ENCODE measurements at regions not wholly inside any gene's neighbourhood (a gene's known extent, or its start where the extent isn't known, plus 50 kb on each side); places are given as distances from the start of the nearest gene placed in this dataset.
"Not testable (repeated sequence)": the region's sequence is repeated elsewhere in the genome, so short reads cannot be mapped to it uniquely, and the experiment has no call there.

GRCh38 chr11:130677486-130678153 is 229.2 kb downstream of the ADAMTS15 start:
- Mint-ChIP-seq H3K9me3 (peaks cover 19 to 30% (median 21%) of the 10 kb centered on the region in 5 donors), H3K4me1 (no peaks in the 10 kb centered on the region), H3K27me3 (peaks cover 0 to 16% of the 10 kb centered on the region in 2 donors), H3K4me3 (no peak overlapping the region), H3K36me3 (no peaks in the 10 kb centered on the region), H3K27ac (no peak overlapping the region)
- DNase-seq = no peak
- ChIA-PET CTCF (no interaction called here), POLR2A (no interaction called here)
- H3K4me3 ChIP-seq (ENCODE audit: low read length) = no peak overlapping the region
- H3K27ac ChIP-seq (ENCODE audit: low read depth, low read length) = no peak overlapping the region
- H3K4me1 ChIP-seq (ENCODE audit: insufficient read depth, low read length) = no peaks in the 10 kb centered on the region
- H3K9me3 ChIP-seq (ENCODE audit: low read length) = no peaks in the 10 kb centered on the region
- H3K27me3 ChIP-seq (ENCODE audit: insufficient read depth, low read length, poor library complexity, severe bottlenecking) = no peaks in the 10 kb centered on the region
- no peaks in the 10 kb centered on the region for H3K36me3 ChIP-seq (ENCODE audit: insufficient read depth, low read length)

DNA sequence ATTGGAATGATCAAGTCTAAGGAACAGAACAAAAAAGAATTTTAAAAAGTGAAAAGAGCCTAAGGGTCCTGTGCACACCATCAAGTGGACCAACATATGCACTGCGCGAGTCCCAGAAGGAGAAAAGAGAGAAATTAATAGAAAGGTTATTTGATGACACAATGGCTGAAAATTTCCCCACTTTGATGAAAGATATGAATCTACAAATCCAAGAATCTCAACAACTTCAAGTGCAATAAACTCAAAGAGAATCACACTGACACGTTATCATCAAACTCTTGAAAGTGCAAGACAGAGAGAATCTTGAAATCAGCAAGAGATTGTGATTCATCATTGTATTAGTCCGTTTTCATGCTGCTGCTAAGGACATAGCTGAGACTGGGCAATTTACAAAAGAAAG is 230.8 kb downstream of the ADAMTS15 start:
- no peak for DNase-seq
- H3K4me1 Mint-ChIP-seq = no peaks in the 10 kb centered on the region
- H3K9me3 ChIP-seq (ENCODE audit: low read length) = no peaks in the 10 kb centered on the region
- no peak overlapping the region for H3K4me3 Mint-ChIP-seq
- H3K27me3 ChIP-seq (ENCODE audit: insufficient read depth, low read length, poor library complexity, severe bottlenecking) = no peaks in the 10 kb centered on the region
- ChIA-PET CTCF (no interaction called here), POLR2A (no interaction called here)
- no peaks in the 10 kb centered on the region for H3K36me3 Mint-ChIP-seq
- peaks cover 21 to 30% (median 23%) of the 10 kb centered on the region in 5 donors for H3K9me3 Mint-ChIP-seq
- no peak overlapping the region for H3K4me3 ChIP-seq (ENCODE audit: low read length)
- no peaks in the 10 kb centered on the region for H3K4me1 ChIP-seq (ENCODE audit: insufficient read depth, low read length)
- H3K27me3 Mint-ChIP-seq = peaks cover 2 to 13% of the 10 kb centered on the region in 2 donors
- no peak overlapping the region for H3K27ac Mint-ChIP-seq
- H3K27ac ChIP-seq (ENCODE audit: low read depth, low read length) = no peak overlapping the region
- no peaks in the 10 kb centered on the region for H3K36me3 ChIP-seq (ENCODE audit: insufficient read depth, low read length)

DNA sequence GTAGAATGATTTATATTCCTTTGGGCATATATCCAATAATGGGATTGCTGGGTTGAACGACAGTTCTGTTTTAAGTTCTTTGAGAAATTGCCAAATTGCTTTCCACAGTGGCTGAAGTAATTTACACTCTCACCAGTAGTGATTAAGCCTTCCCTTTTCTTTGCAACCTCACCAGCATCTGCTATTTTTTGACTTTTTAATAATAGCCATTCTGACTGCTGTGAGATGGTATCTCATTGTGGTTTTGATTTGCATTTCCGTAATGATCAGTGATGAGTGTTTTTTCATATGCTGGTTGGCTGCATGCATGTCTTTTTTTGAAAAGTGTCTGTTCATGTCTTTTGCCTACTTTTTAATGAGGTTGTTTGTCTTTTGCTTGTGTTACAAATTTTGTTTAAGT is 233.8 kb downstream of the SNX19 start:
- POLR2A ChIA-PET, H3K4me1 Mint-ChIP-seq, H3K27me3 Mint-ChIP-seq: not testable (repeated sequence)

DNA sequence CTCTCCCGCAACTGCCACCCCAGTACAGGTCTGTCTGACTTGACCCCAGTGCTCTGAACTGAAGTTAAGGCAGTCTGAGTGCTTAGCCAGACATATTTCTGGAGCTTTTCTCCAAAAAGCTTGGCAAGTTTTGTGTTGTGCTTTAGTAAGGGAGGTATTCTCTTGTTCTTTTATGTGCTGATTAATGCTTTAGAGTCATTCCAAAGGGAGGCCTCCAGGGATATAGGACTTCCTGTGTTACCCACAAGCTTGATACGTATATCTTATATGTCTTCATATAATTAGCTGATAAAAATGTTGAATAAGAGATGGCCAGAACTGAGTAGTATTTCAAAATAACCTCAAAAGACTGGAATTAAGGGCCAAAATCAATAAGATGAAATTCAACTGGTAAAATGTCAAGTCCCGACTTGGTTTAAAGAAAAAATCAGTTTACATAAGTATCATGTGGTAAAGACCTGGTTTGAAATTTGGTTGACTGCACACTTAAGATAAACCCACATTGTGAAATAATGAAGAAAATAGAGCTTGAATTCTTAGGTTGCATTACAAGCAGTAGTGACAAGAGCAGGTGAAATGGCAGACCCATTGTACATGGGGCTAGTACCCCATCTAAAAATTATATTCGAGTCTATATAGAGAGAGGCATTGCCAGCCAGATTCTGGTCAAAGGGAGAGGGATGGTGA is 226.9 kb downstream of the SNX19 start:
- POLR2A ChIA-PET = no interaction called here
- no peaks in the 10 kb centered on the region for H3K4me1 Mint-ChIP-seq
- no peak overlapping the region for H3K4me3 Mint-ChIP-seq
- H3K27me3 Mint-ChIP-seq = peaks cover 4 to 6% of the 10 kb centered on the region in 2 donors
- H3K36me3 Mint-ChIP-seq = no peaks in the 10 kb centered on the region
- Histone ChIP-seq H3K36me3 (ENCODE audit: insufficient read depth, low read length) (no peaks in the 10 kb centered on the region), H3K4me3 (ENCODE audit: low read length) (no peak overlapping the region), H3K9me3 (ENCODE audit: low read length) (no peaks in the 10 kb centered on the region), H3K27ac (ENCODE audit: low read depth, low read length) (no peak overlapping the region), H3K4me1 (ENCODE audit: insufficient read depth, low read length) (no peaks in the 10 kb centered on the region), H3K27me3 (ENCODE audit: insufficient read depth, low read length, poor library complexity, severe bottlenecking) (no peaks in the 10 kb centered on the region)
- CTCF ChIA-PET = no interaction called here
- no peak for DNase-seq
- no peak overlapping the region for H3K27ac Mint-ChIP-seq
- peaks cover 0 to 3% (median 0%) of the 10 kb centered on the region in 5 donors for H3K9me3 Mint-ChIP-seq

More for the DNA sequence above, 233.8 kb downstream of the SNX19 start:
- DNase-seq; H3K36me3 Mint-ChIP-seq; H3K27ac Mint-ChIP-seq; H3K4me1 ChIP-seq (ENCODE audit: insufficient read depth, low read length); H3K27me3 ChIP-seq (ENCODE audit: insufficient read depth, low read length, poor library complexity, severe bottlenecking); CTCF ChIA-PET; H3K4me3 ChIP-seq (ENCODE audit: low read length); H3K9me3 ChIP-seq (ENCODE audit: low read length); H3K27ac ChIP-seq (ENCODE audit: low read depth, low read length); H3K4me3 Mint-ChIP-seq; H3K36me3 ChIP-seq (ENCODE audit: insufficient read depth, low read length): not testable (repeated sequence)
- peaks cover 21 to 30% (median 23%) of the 10 kb centered on the region in 5 donors for H3K9me3 Mint-ChIP-seq

DNA sequence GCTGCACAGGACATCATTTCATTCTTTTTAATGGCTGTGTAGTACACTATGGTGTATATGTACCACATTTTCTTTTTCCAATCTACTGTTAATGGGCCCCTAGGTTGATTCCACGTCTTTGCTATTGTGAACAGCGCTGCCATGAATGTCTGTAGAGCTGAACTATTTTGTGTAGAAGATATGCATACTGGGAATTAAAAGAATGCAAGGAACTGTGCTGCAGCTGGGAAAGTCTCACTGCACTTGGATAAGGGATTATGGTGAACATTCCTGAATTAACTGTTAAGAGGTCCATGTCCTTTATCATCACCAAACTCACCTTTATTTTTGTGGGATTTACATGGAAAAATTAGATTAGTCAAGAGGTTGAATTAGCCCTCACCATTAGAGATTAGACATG is 224.7 kb downstream of the SNX19 start:
- H3K36me3 Mint-ChIP-seq = no peaks in the 10 kb centered on the region
- POLR2A ChIA-PET = no interaction called here

GRCh38 chr11:130692220-130692619 is 224.1 kb downstream of the SNX19 start:
- Histone ChIP-seq H3K4me3 (ENCODE audit: low read length) (no peak overlapping the region), H3K4me1 (ENCODE audit: insufficient read depth, low read length) (no peaks in the 10 kb centered on the region), H3K9me3 (ENCODE audit: low read length) (no peaks in the 10 kb centered on the region), H3K36me3 (ENCODE audit: insufficient read depth, low read length) (no peaks in the 10 kb centered on the region), H3K27ac (ENCODE audit: low read depth, low read length) (no peak overlapping the region), H3K27me3 (ENCODE audit: insufficient read depth, low read length, poor library complexity, severe bottlenecking) (no peaks in the 10 kb centered on the region)
- Mint-ChIP-seq H3K4me3 (no peak overlapping the region), H3K27ac (no peak overlapping the region), H3K27me3 (peaks cover 3% of the 10 kb centered on the region in 2 donors), H3K4me1 (no peaks in the 10 kb centered on the region), H3K9me3 (peaks cover 0 to 3% (median 0%) of the 10 kb centered on the region in 5 donors), H3K36me3 (no peaks in the 10 kb centered on the region)
- DNase-seq = no peak
- CTCF ChIA-PET = no interaction called here
- POLR2A ChIA-PET = no interaction called here

More for the DNA sequence above, 224.7 kb downstream of the SNX19 start:
- Mint-ChIP-seq H3K4me1 (no peaks in the 10 kb centered on the region), H3K27ac (no peak overlapping the region), H3K27me3 (peaks cover 3% of the 10 kb centered on the region in 2 donors), H3K4me3 (no peak overlapping the region), H3K9me3 (peaks cover 0 to 3% (median 0%) of the 10 kb centered on the region in 5 donors)
- Histone ChIP-seq H3K36me3 (ENCODE audit: insufficient read depth, low read length) (no peaks in the 10 kb centered on the region), H3K4me1 (ENCODE audit: insufficient read depth, low read length) (no peaks in the 10 kb centered on the region), H3K4me3 (ENCODE audit: low read length) (no peak overlapping the region), H3K27ac (ENCODE audit: low read depth, low read length) (no peak overlapping the region), H3K9me3 (ENCODE audit: low read length) (no peaks in the 10 kb centered on the region), H3K27me3 (ENCODE audit: insufficient read depth, low read length, poor library complexity, severe bottlenecking) (no peaks in the 10 kb centered on the region)
- DNase-seq = no peak
- CTCF ChIA-PET = no interaction called here

DNA sequence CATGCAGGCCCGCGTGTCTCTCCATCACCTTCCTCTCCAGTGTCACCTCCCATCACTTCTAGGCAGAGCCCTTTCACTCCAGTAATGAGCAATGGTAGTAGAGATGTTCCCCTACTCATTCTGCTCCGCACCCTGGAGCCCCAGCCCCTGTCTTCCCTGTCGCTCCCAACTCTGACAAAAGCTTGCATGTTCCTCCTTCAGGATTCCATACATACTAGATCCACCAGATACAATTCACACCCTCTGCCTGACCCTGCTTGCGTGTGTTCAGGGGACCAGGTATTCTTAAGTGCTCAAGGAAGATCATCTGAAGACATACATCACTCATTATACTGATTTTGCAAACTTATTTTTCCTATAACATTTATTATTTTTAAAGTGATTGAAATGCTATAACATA is 222.7 kb downstream of the SNX19 start:
- Histone ChIP-seq H3K27ac (ENCODE audit: low read depth, low read length) (no peak overlapping the region), H3K4me1 (ENCODE audit: insufficient read depth, low read length) (no peaks in the 10 kb centered on the region), H3K36me3 (ENCODE audit: insufficient read depth, low read length) (no peaks in the 10 kb centered on the region), H3K4me3 (ENCODE audit: low read length) (no peak overlapping the region), H3K9me3 (ENCODE audit: low read length) (no peaks in the 10 kb centered on the region), H3K27me3 (ENCODE audit: insufficient read depth, low read length, poor library complexity, severe bottlenecking) (no peaks in the 10 kb centered on the region)
- ChIA-PET CTCF (no interaction called here), POLR2A (no interaction called here)
- Mint-ChIP-seq H3K4me1 (no peaks in the 10 kb centered on the region), H3K27me3 (peaks cover 2 to 3% of the 10 kb centered on the region in 2 donors), H3K36me3 (no peaks in the 10 kb centered on the region), H3K27ac (no peak overlapping the region), H3K4me3 (no peak overlapping the region), H3K9me3 (peaks cover 0 to 3% (median 0%) of the 10 kb centered on the region in 5 donors)
- DNase-seq = no peak

DNA sequence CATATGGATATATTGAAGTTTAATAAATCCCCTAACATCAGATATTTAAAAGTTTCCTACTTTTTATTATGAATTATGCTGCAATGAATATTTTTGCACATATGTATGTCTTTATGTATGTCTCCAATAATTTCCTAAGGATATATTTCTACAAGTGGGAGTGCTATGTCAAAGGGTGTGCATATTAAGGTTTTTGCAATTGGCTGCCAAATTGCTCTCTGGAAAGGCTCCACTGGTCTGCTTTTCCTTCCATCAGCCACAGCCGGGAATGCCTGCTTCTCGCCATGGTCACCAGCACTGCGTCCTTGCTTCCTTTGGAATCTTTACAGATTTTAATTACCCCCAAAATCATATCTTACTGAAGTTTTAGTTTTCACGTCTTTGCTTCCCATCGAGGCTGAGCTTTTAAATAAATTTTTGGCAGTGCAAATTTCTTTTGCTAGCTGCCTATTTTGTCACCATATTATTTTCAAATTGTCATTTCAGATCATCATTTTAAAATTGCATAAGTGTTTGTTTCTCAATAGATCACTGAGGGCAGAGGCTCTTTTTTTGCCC is 221.7 kb downstream of the SNX19 start:
- Mint-ChIP-seq H3K4me1 (no peaks in the 10 kb centered on the region), H3K27ac (no peak overlapping the region), H3K9me3 (peaks cover 0 to 3% (median 0%) of the 10 kb centered on the region in 5 donors), H3K36me3 (no peaks in the 10 kb centered on the region), H3K4me3 (no peak overlapping the region), H3K27me3 (peaks cover 2 to 3% of the 10 kb centered on the region in 2 donors)
- H3K4me1 ChIP-seq (ENCODE audit: insufficient read depth, low read length) = no peaks in the 10 kb centered on the region
- H3K4me3 ChIP-seq (ENCODE audit: low read length) = no peak overlapping the region
- ChIA-PET CTCF (no interaction called here), POLR2A (no interaction called here)
- no peak for DNase-seq
- H3K27me3 ChIP-seq (ENCODE audit: insufficient read depth, low read length, poor library complexity, severe bottlenecking) = no peaks in the 10 kb centered on the region
- no peaks in the 10 kb centered on the region for H3K36me3 ChIP-seq (ENCODE audit: insufficient read depth, low read length)
- no peaks in the 10 kb centered on the region for H3K9me3 ChIP-seq (ENCODE audit: low read length)
- H3K27ac ChIP-seq (ENCODE audit: low read depth, low read length) = no peak overlapping the region

Measured in CD8-positive, alpha-beta memory T cell (primary cell).